HUES48 (cell line): ENCODE measurements at regions not wholly inside any gene's neighbourhood (a gene's known extent, or its start where the extent isn't known, plus 50 kb on each side); places are given as distances from the start of the nearest gene placed in this dataset.

ENCODE experiments used
- H3K27ac ChIP-seq: one replicate; pipeline ENCODE4 v1.7.0; 2013; ENCODE audit warnings: low read depth, low read length, inconsistent platforms
- H3K27me3 ChIP-seq: 2 replicates; pipeline ENCODE4 v1.6.1; 2013; ENCODE audit warnings: mild to moderate bottlenecking, low read length; ENCODE audit not compliant: control insufficient read depth, insufficient read depth
- H3K36me3 ChIP-seq: 2 replicates; pipeline ENCODE4 v1.6.1; 2013; ENCODE audit warnings: low read length; ENCODE audit not compliant: control insufficient read depth, insufficient read depth
- H3K4me1 ChIP-seq: 2 replicates; pipeline ENCODE4 v1.6.1; 2013; ENCODE audit warnings: mild to moderate bottlenecking, low read length; ENCODE audit not compliant: control insufficient read depth, insufficient read depth
- H3K4me3 ChIP-seq: 2 replicates; pipeline ENCODE4 v1.5.1; 2013; ENCODE audit warnings: mild to moderate bottlenecking, low read depth, low read length
- H3K9ac ChIP-seq: 2 replicates; pipeline ENCODE4 v1.6.1; 2013; ENCODE audit warnings: mild to moderate bottlenecking, low read depth, low read length, moderate library complexity
- H3K9me3 ChIP-seq: 2 replicates; pipeline ENCODE4 v1.6.1; 2013; ENCODE audit warnings: low read length; ENCODE audit not compliant: control insufficient read depth, insufficient read depth

GRCh38 chr13:83732755-83733154 is 149.5 kb downstream of the SLITRK1 start:
- Histone ChIP-seq H3K4me3 (no peak overlapping the region), H3K9me3 (no peaks in the 10 kb centered on the region), H3K9ac (no peak overlapping the region), H3K4me1 (peaks cover 14% of the 10 kb centered on the region), H3K36me3 (no peaks in the 10 kb centered on the region), H3K27me3 (no peaks in the 10 kb centered on the region), H3K27ac (no peak overlapping the region)

GRCh38 chr13:83731113-83731512 is 151.2 kb downstream of the SLITRK1 start:
- Histone ChIP-seq H3K36me3 (no peaks in the 10 kb centered on the region), H3K27ac (no peak overlapping the region), H3K4me1 (peaks cover 17% of the 10 kb centered on the region), H3K4me3 (no peak overlapping the region), H3K9ac (no peak overlapping the region), H3K9me3 (no peaks in the 10 kb centered on the region), H3K27me3 (no peaks in the 10 kb centered on the region)

- peaks cover 22% of the 10 kb centered on the region for H3K4me1 ChIP-seq
- H3K9ac ChIP-seq: no peak overlapping the region
- no peak overlapping the region for H3K4me3 ChIP-seq
- H3K27ac ChIP-seq: no peak overlapping the region
- H3K27me3 ChIP-seq: no peaks in the 10 kb centered on the region
- H3K36me3 ChIP-seq: no peaks in the 10 kb centered on the region
- H3K9me3 ChIP-seq: no peaks in the 10 kb centered on the region
Measured at GRCh38 chr13:83730674-83731073, 151.6 kb downstream of the SLITRK1 start.

GRCh38 chr13:83722443-83722842 is 159.8 kb downstream of the SLITRK1 start:
- peaks cover 31% of the 10 kb centered on the region for H3K4me1 ChIP-seq
- H3K27me3 ChIP-seq: no peaks in the 10 kb centered on the region
- no peak overlapping the region for H3K27ac ChIP-seq
- no peaks in the 10 kb centered on the region for H3K36me3 ChIP-seq
- H3K9me3 ChIP-seq: no peaks in the 10 kb centered on the region
- H3K9ac ChIP-seq: no peak overlapping the region
- H3K4me3 ChIP-seq: no peak overlapping the region

- H3K4me1 ChIP-seq: peaks cover 12% of the 10 kb centered on the region
- no peak overlapping the region for H3K27ac ChIP-seq
- no peak overlapping the region for H3K4me3 ChIP-seq
Measured at GRCh38 chr13:83716121-83716520, 166.2 kb downstream of the SLITRK1 start.

DNA sequence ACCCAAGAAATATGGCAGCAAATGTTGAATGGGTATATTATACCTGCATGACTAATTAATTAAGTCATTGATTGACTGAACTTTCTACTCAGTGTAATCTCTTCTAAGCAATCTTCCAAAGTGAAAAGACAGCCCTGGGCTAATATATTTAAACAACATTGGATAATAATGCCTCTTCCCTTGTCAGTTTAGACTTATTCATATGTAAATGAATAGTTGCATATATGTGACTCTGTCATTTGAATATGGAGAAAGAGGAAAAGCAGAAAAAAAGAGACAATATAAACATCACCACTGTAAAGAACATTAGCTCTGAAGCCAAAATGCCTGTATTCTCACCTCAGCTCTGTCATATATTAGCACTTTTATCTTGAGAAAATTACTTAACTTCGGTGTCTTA is 168.0 kb downstream of the SLITRK1 start:
- no peak overlapping the region for H3K27ac ChIP-seq
- H3K4me1 ChIP-seq: peaks cover 12% of the 10 kb centered on the region

More at GRCh38 chr13:83716121-83716520, 166.2 kb downstream of the SLITRK1 start:
- Histone ChIP-seq H3K36me3 (no peaks in the 10 kb centered on the region), H3K9ac (no peak overlapping the region), H3K27me3 (no peaks in the 10 kb centered on the region), H3K9me3 (no peaks in the 10 kb centered on the region)

DNA sequence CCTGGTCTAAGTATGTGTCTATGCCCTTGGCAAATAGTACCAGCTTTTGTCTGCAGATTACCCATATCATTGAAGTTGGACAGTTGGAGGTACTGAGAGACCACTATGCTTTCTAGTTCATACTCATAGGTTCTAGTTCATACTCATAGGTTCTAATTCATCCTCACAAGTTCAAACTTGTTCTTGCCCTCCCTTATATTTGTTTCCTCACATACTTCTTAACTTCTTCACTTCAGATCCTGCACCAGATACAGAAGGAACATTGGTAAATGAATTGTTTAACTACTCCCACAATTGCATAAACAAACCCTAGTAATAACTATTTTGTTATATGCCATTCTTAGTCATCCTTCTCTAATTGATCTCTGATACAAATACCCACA is 172.2 kb downstream of the SLITRK1 start:
- peaks cover 12% of the 10 kb centered on the region for H3K4me1 ChIP-seq
- no peaks in the 10 kb centered on the region for H3K27me3 ChIP-seq
- H3K27ac ChIP-seq: no peak overlapping the region
- no peak overlapping the region for H3K4me3 ChIP-seq
- no peaks in the 10 kb centered on the region for H3K36me3 ChIP-seq
- no peaks in the 10 kb centered on the region for H3K9me3 ChIP-seq
- H3K9ac ChIP-seq: no peak overlapping the region

More for the DNA sequence above, 168.0 kb downstream of the SLITRK1 start:
- Histone ChIP-seq H3K36me3 (no peaks in the 10 kb centered on the region), H3K27me3 (no peaks in the 10 kb centered on the region), H3K9ac (no peak overlapping the region), H3K9me3 (no peaks in the 10 kb centered on the region), H3K4me3 (no peak overlapping the region)

DNA sequence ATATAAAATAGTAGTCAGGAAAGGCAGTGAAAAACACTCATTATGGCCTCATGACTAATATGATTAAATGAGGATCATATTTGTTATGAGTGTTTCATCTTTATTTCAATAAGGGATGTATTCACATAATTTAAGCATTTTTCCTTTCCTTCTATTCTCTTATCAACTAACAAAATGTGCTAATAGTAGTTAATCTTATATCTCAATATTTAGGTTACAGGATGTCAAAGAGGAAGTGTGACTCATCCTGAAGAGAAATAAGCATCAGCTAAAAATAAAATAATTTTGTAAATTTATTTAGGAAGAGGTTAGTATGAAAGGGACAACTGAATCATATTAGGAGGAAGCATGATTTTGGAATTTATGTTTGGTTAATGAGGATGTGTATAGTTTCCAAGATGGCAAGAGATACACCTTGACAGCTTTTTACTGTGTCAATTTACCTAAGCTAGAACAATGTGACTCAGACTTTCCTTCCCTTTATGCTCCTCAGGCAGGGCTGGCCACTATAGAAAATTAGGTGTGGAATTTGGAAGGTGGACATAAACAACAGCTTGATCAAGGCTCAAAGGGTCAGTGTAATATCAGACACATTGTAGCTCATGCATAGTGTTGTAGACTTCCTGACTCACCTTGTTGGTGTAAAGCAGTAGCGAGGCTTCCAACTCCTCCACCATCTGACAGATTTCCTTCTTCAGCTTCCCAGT is 172.7 kb downstream of the SLITRK1 start:
- Histone ChIP-seq H3K27ac (no peak overlapping the region), H3K4me3 (no peak overlapping the region), H3K36me3 (no peaks in the 10 kb centered on the region), H3K4me1 (peaks cover 11% of the 10 kb centered on the region), H3K27me3 (no peaks in the 10 kb centered on the region), H3K9ac (no peak overlapping the region), H3K9me3 (no peaks in the 10 kb centered on the region)

GRCh38 chr13:83702021-83702420 is 180.3 kb downstream of the SLITRK1 start:
- Histone ChIP-seq H3K4me1 (no peaks in the 10 kb centered on the region), H3K27ac (no peak overlapping the region), H3K9ac (no peak overlapping the region), H3K9me3 (no peaks in the 10 kb centered on the region), H3K36me3 (no peaks in the 10 kb centered on the region), H3K4me3 (no peak overlapping the region), H3K27me3 (no peaks in the 10 kb centered on the region)

DNA sequence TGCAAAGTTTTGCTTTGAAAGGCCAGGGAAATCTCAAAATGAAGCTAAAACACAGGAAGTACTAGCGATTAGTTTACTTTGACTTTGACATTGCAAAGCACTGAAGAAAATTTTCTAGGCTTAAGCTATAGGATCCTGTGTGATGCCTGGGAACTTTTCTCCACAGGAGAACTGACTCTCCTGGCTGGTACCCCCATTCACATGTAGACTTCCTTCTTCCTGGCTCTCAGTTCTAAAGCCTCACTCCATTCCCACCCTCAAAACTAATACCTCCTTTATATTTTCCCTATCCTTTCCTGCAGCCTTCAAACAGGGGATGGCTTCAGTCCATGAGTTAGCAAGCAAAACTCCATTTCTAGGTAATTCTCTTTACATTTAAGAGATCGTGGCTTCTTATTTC is 189.5 kb downstream of the SLITRK1 start:
- no peaks in the 10 kb centered on the region for H3K36me3 ChIP-seq
- H3K27ac ChIP-seq: no peak overlapping the region
- peaks cover 6% of the 10 kb centered on the region for H3K4me1 ChIP-seq
- no peaks in the 10 kb centered on the region for H3K27me3 ChIP-seq
- H3K9me3 ChIP-seq: no peaks in the 10 kb centered on the region
- no peak overlapping the region for H3K4me3 ChIP-seq
- no peak overlapping the region for H3K9ac ChIP-seq

DNA sequence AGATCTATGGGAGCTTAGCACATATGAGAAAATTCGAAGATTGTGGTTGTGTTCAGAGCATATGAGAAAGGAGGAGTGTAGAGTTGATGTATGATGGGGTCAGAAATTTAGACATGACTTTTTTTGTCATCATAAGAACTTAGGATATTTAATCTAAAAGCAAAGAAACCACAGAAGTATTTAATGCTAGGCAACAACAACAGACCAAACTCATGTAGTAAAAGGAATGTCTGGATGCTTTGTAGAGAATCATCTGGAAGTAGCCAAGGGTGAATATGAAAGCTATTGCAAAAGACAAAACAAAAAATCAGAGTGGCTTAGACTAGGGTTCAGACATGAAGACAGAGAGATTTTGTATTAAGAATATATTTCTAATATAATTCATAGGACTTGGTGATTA is 190.3 kb downstream of the SLITRK1 start:
- Histone ChIP-seq H3K27me3 (no peaks in the 10 kb centered on the region), H3K4me3 (no peak overlapping the region), H3K27ac (no peak overlapping the region), H3K36me3 (no peaks in the 10 kb centered on the region), H3K9me3 (no peaks in the 10 kb centered on the region), H3K4me1 (peaks cover 6% of the 10 kb centered on the region), H3K9ac (no peak overlapping the region)
